GM19035 (cell line): ENCODE measurements at regions not wholly inside any gene's neighbourhood (a gene's known extent, or its start where the extent isn't known, plus 50 kb on each side); places are given as distances from the start of the nearest gene placed in this dataset.
"Not testable (repeated sequence)": the region's sequence is repeated elsewhere in the genome, so short reads cannot be mapped to it uniquely, and the experiment has no call there.

Experiments
- ATAC-seq: cut with Tn5 transposase; IDR thresholded peaks from one replicate; pipeline ENCODE4 v1.9.1; 2021; ENCODE audit not compliant: unreplicated experiment

- ATAC-seq = no peak
These were observed 448.1 kb upstream of the DYNLRB2 start for GRCh38 chr16:80092681-80093080.

GRCh38 chr16:80091453-80091852 is 449.3 kb upstream of the DYNLRB2 start:
- not testable (repeated sequence) for ATAC-seq

GRCh38 chr16:80085606-80086005 is 455.2 kb upstream of the DYNLRB2 start:
- no peak for ATAC-seq

- no peak for ATAC-seq
These were observed 456.2 kb upstream of the DYNLRB2 start for GRCh38 chr16:80084614-80085013.

- ATAC-seq = no peak
These were observed 456.6 kb upstream of the DYNLRB2 start for GRCh38 chr16:80084163-80084562.

GRCh38 chr16:80082906-80083305 is 457.9 kb upstream of the DYNLRB2 start:
- no peak for ATAC-seq

GRCh38 chr16:80081846-80082245 is 458.9 kb upstream of the DYNLRB2 start:
- ATAC-seq = no peak

- no peak for ATAC-seq
These were observed 460.4 kb upstream of the DYNLRB2 start for GRCh38 chr16:80080287-80080851.

GRCh38 chr16:80079072-80079471 is 461.7 kb upstream of the DYNLRB2 start:
- no peak for ATAC-seq

- ATAC-seq = no peak
These were observed 463.1 kb upstream of the DYNLRB2 start for GRCh38 chr16:80077696-80078095.

GRCh38 chr16:80074329-80074728 is 466.5 kb upstream of the DYNLRB2 start:
- ATAC-seq = no peak

GRCh38 chr16:80071964-80072456 is 468.8 kb upstream of the DYNLRB2 start:
- ATAC-seq = no peak

- ATAC-seq = no peak
These were observed 466.5 kb upstream of the MAF start for GRCh38 chr16:80066805-80067580.

- ATAC-seq = no peak
These were observed 465.0 kb upstream of the MAF start for GRCh38 chr16:80065541-80065940.

- ATAC-seq = no peak
These were observed 463.2 kb upstream of the MAF start for GRCh38 chr16:80063713-80064069.

- no peak for ATAC-seq
These were observed 462.6 kb upstream of the MAF start for GRCh38 chr16:80063031-80063712.

- no peak for ATAC-seq
These were observed 462.0 kb upstream of the MAF start for GRCh38 chr16:80062361-80063030.

- no peak for ATAC-seq
These were observed 459.9 kb upstream of the MAF start for GRCh38 chr16:80060470-80060869.

- ATAC-seq = no peak
These were observed 459.3 kb upstream of the MAF start for GRCh38 chr16:80059836-80060235.

- ATAC-seq = no peak
These were observed 457.7 kb upstream of the MAF start for GRCh38 chr16:80058214-80058613.

- no peak for ATAC-seq
These were observed 455.8 kb upstream of the MAF start for GRCh38 chr16:80056324-80056723.

GRCh38 chr16:80055831-80056230 is 455.3 kb upstream of the MAF start:
- ATAC-seq = no peak
